NCI-H146 (cell line): ENCODE measurements at regions not wholly inside any gene's neighbourhood (a gene's known extent, or its start where the extent isn't known, plus 50 kb on each side); places are given as distances from the start of the nearest gene placed in this dataset.

ENCODE experiments used
- DNase-seq: peaks from one replicate; lab custom pipeline; 2025; lab: John Stamatoyannopoulos, UW

- DNase-seq: no peak
These were observed 164.6 kb upstream of the RALGAPA2 start for GRCh38 chr20:20877079-20877478.

GRCh38 chr20:20875716-20876115 lies 163.3 kb upstream of the RALGAPA2 start:
- DNase-seq: no peak

GRCh38 chr20:20872428-20872827 lies 160.0 kb upstream of the RALGAPA2 start:
- DNase-seq: peak; percentile 9

GRCh38 chr20:20869161-20869775 lies 156.8 kb upstream of the RALGAPA2 start:
- DNase-seq: no peak

DNA sequence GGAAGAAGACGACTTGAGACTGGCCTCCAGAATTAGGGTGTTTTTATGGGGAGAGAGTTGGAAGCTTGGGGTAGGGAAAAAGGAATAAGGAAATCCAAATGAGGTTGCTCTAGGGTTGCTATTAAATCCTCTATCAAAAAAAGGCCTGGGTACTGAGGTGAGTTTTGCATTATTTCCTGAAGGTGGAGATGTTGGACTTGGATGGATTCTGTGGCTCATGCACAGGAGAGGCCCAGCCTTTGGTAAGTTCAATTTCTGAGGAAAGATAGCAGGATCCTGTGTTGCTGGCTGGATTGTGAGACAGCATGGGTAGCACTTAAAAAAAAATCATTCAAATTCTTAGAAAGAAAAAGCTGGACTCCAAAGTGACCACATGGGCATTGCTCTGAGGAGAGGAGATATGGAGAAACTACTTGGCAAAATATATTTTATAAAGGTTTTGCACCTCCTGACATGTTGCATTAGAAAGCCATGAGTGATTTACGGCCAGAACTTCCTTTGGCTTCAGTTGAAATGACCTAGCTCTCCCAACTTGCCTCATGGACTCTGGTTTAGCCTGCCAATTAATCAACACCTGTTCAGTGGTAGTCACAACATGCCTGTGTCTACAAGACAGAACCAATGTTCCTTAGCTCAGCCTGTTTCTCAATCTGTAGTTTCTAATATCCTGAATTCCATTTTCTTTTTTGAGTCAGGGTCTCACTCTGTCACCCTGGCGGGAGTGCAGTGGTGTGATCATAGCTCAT lies 152.1 kb upstream of the RALGAPA2 start:
- DNase-seq: peak; percentile 82

GRCh38 chr20:20860078-20860806 lies 147.8 kb upstream of the RALGAPA2 start:
- DNase-seq: peak; percentile 90

- DNase-seq: no peak
These were observed 147.1 kb upstream of the RALGAPA2 start for GRCh38 chr20:20859510-20859909.

- no peak for DNase-seq
These were observed 144.5 kb upstream of the RALGAPA2 start for GRCh38 chr20:20856956-20857355.

DNA sequence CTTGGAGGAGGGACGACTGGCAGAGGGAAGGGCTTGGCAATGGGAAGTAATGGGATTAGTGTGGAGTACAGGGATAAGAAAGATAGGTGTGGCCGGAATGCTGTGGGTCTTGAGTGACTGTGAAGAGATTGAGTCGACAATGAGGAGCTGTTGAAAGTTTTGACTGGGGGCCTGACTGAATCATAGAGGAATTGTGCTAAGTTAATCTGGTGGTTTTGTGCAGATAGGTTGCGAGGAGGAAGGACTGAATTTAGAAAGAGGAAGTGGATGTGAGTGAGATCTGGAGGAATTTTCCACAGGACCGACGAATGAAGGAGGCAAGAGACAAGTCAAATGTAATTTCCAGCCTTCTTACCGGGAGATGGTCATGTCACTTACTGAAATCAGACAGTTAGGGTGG lies 143.9 kb upstream of the RALGAPA2 start:
- no peak for DNase-seq

GRCh38 chr20:20851385-20851784 lies 138.9 kb upstream of the RALGAPA2 start:
- DNase-seq: no peak

DNA sequence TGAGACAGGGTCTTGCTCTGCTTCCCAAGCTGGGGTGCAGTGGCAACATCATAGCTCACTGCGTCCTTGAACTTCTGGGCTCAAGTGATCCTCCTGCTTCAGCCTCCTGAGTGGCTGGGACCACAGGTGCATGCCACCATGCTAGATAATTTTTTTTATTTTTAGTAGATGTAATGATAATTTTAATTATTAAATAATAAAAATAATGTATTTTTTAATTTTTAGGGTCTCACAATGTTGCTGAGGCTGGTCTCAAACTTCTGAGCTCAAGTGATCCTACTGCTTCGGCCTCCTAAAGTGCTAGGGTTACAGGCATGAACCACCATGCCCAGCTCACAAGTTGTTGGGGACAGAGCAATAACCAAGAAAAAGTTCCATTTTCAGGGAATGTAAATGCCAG lies 138.0 kb upstream of the RALGAPA2 start:
- DNase-seq: no peak

DNA sequence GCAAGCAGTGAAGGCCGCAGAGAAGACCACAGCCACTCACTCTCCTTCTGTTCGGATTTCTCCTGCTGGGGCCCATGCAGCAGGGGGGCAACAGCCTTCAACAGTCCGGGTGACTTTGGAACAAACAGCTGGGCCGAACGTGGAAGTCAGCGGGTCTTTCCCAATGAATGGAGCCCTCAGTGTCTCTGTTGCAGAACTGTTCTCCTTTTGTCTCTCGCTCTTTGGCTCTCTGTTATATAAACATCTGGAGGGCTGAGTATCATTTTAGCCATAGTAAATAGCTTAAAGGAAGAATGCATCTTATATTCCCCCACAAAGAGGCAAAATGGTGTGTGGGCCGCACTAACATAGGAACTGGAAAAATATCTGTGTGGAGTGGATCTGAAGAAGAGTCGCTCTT lies 136.7 kb upstream of the RALGAPA2 start:
- DNase-seq: no peak

DNA sequence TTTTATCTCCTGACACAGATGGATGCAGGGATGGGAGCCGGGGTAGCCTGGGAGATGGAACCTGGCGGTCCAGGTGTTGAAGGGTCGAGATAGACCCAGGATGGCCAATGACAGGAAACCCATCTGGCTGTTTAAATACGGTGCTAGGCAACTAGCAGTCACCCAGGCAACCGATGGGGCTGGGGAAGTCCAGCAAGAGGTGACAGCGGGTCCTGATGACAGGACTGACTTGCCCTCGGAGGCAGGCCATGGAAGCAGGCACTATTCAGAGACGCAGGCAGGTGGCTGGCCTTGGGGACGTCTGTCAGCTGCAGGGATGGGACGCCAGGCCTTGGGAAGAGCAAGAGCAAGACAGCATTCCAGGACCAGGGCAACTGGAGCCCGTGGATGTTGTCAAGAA lies 135.4 kb upstream of the RALGAPA2 start:
- DNase-seq: peak; percentile 85

DNA sequence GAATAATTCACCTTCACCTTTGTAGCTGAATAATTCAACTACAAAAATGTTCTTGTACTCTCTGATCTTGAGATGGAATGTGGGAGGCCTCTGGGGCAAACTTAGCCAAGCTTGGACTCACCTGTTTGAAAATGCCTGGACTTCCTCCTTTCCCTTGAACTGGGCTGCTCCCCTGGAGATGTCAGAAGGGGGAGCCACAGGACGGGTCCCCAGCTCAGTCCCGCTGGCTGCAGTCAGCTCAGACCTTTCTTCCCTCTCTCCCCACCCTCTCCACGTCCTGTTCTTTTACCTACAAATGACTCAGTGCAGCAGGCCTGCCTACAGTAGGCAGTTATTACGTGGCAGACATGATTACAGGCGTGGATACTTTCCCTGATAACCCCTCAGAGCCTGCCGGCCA lies 131.5 kb upstream of the RALGAPA2 start:
- peak; percentile 11 for DNase-seq

GRCh38 chr20:20839771-20840170 lies 127.3 kb upstream of the RALGAPA2 start:
- no peak for DNase-seq

GRCh38 chr20:20837574-20838021 lies 125.2 kb upstream of the RALGAPA2 start:
- peak; percentile 73 for DNase-seq

DNA sequence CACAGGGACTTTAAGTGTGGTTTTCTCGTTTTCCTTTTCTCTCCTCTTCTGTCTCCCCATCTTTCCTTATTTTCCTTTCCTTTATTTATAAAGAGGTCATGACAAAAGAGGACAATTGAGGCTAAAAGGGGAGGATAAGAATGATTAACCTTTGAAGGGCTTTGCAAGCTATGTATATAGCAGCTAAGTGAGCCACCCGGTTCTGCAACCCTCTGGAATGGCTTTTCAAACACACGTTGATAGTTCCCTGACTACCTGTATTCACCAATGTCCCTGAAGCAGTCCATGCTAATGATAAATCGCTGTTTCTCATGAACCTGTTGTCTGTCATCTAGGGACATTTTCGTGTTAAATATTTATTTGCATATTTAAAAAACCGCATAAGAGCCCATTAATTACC lies 124.4 kb upstream of the RALGAPA2 start:
- DNase-seq: no peak

GRCh38 chr20:20835897-20836296 lies 123.5 kb upstream of the RALGAPA2 start:
- DNase-seq: no peak

DNA sequence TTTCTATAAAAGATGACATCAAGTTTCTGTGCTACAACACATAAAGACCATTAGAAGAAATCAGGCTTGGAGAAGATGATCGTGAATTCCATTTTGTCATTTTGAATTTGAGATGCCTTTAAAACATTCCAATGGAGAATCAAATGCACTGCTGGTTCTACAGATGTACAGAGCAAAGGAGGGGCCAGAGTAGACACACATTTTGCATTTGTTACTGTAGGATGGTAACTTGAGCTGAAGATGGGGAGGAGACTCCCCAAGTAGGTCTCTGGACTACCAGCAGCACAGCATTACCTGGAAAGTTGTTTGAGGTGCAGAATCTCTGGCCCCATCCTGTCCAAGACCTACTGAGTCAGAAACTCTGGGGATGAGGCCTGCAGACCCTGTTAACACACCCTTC lies 121.6 kb upstream of the RALGAPA2 start:
- no peak for DNase-seq

- no peak for DNase-seq
These were observed 120.3 kb upstream of the RALGAPA2 start for GRCh38 chr20:20832715-20833114.

DNA sequence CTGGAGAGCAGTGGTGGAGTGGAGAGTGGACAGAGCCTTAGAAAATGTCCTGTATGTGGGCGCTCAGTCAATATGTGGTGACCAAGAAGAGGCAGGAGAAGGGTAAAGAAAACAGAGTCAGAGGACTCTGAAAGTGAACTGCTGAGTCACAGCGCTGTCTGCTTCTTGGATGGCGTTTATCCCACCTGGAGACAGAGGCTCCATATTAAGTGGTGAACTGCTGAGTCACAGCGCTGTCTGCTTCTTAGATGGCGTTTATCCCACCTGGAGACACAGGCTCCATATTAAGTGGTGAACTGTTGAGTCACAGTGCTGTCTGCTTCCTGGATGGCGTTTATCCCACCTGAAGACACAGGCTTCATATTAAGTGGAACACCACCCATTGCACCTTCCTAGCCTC lies 119.3 kb upstream of the RALGAPA2 start:
- no peak for DNase-seq

- DNase-seq: no peak
These were observed 117.2 kb upstream of the RALGAPA2 start for GRCh38 chr20:20829681-20830080.

DNA sequence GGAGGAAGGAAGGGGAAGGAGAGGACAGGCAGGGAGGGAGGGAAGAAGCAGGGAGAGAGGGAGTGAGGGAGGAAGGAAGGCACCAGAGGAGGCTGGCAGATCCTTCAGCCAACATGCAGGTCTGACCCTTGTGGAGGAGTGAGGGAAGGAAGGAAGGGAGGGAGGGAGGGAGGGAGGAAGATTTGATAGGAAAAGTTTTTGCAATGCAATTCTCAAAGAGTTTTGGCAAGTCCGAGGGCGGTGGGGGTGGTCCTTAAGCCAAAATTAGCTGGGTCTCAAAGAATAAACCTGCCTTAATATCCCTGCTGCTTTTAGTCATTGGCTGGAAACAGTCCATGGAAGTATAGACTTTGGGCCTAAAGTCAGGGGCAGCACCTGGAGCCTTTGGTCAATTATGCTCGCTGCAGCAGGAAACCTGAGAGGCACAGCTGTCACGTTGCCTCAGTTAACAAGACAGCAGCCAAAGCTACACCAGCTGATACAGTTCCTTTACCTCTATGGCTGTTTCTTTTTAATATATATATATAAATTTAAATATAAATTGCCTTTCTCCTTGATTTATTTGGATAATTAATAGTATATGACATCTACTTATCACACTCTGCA lies 115.7 kb upstream of the RALGAPA2 start:
- peak; percentile 15 for DNase-seq
